SU-DHL-6 (cell line): ENCODE measurements at regions not wholly inside any gene's neighbourhood (a gene's known extent, or its start where the extent isn't known, plus 50 kb on each side); places are given as distances from the start of the nearest gene placed in this dataset.

ENCODE experiments used
- H2AFZ ChIP-seq: fragments of 200-600 bp; sonication (generic); 2 replicates; pipeline ENCODE4 v1.6.1; 2014; ENCODE audit warnings: low read depth, mild to moderate bottlenecking, moderate library complexity, mixed read lengths, antibody characterized with exemption, low read length; ENCODE audit not compliant: severe bottlenecking
- H3F3A ChIP-seq: fragments of 200-600 bp; shearing (Covaris generic); 2 replicates; pipeline ENCODE4 v1.6.0; 2016; ENCODE audit warnings: antibody characterized with exemption, mild to moderate bottlenecking; ENCODE audit not compliant: insufficient read depth
- H3K27ac ChIP-seq: fragments of 200-600 bp; sonication (generic); 2 replicates; pipeline ENCODE4 v1.5.1; 2016; ENCODE audit warnings: low read depth, mild to moderate bottlenecking, low read length, moderate library complexity, mixed read lengths
- H3K27me3 ChIP-seq: fragments of 200-600 bp; sonication (generic), shearing (Covaris generic); 2 replicates; pipeline ENCODE4 v1.6.0; 2014; ENCODE audit warnings: mild to moderate bottlenecking, low read length
- H3K36me3 ChIP-seq: fragments of 200-600 bp; sonication (generic); 2 replicates; pipeline ENCODE4 v1.6.1; 2014; ENCODE audit warnings: mild to moderate bottlenecking, low read length, mixed read lengths
- H3K4me2 ChIP-seq: fragments of 300-600, 200-600 bp; shearing (Covaris generic), sonication (generic); 2 replicates; pipeline ENCODE4 v1.6.0; 2014; ENCODE audit warnings: low read length, low read depth, mild to moderate bottlenecking; ENCODE audit not compliant: poor library complexity, severe bottlenecking
- H3K4me3 ChIP-seq: fragments of 200-600 bp; sonication (generic); 2 replicates; pipeline ENCODE4 v1.5.1; 2014; ENCODE audit warnings: antibody characterized with exemption, low read length, mild to moderate bottlenecking, mixed read lengths; ENCODE audit not compliant: insufficient read depth, poor library complexity, severe bottlenecking
- H3K79me2 ChIP-seq: fragments of 200-600 bp; sonication (generic); 2 replicates; pipeline ENCODE4 v1.6.1; 2014; ENCODE audit warnings: mild to moderate bottlenecking, low read length, moderate library complexity; ENCODE audit not compliant: insufficient read depth
- H3K9ac ChIP-seq: fragments of 200-600 bp; sonication (generic); 2 replicates; pipeline ENCODE4 v1.7.0; 2014; ENCODE audit warnings: mild to moderate bottlenecking, low read length
- H3K9me2 ChIP-seq: fragments of 200-600 bp; sonication (generic); replicated peaks from 2 replicates; pipeline ENCODE4 v1.6.1; 2014; ENCODE audit warnings: low read length; ENCODE audit not compliant: insufficient read depth
- H3K9me3 ChIP-seq: fragments of 200-600 bp; sonication (generic); 2 replicates; pipeline ENCODE4 v1.6.1; 2014; ENCODE audit warnings: low read length, mixed read lengths; ENCODE audit not compliant: insufficient read depth
- H4K20me1 ChIP-seq: fragments of 200-600 bp; sonication (generic); 2 replicates; pipeline ENCODE4 v1.6.1; 2014; ENCODE audit warnings: low read depth, mild to moderate bottlenecking, antibody characterized with exemption, low read length, moderate library complexity, mixed read lengths
- CTCF ChIP-seq: fragments of 200-600 bp; sonication (generic); IDR thresholded peaks from one replicate; pipeline ENCODE4 v1.5.1; 2017; ENCODE audit warnings: antibody characterized with exemption, mild to moderate bottlenecking, low read length, moderate library complexity; ENCODE audit not compliant: insufficient read depth, poor library complexity, severe bottlenecking
- EZH2phosphoT487 ChIP-seq: fragments of 200-600 bp; sonication (generic), shearing (Covaris generic); conservative IDR thresholded peaks from 2 replicates; pipeline ENCODE4 v1.6.1; 2018; ENCODE audit warnings: mild to moderate bottlenecking, antibody characterized with exemption, low read length, moderate library complexity, mixed read lengths

GRCh38 chr2:145691659-145692058 is 1171.7 kb upstream of the ZEB2 start:
- H3K9me2 ChIP-seq = no peaks in the 10 kb centered on the region
- H3K36me3 ChIP-seq = no peaks in the 10 kb centered on the region
- H4K20me1 ChIP-seq = no peaks in the 10 kb centered on the region
- no peak overlapping the region for H3K27ac ChIP-seq
- no peaks in the 10 kb centered on the region for H3K9me3 ChIP-seq
- H3K79me2 ChIP-seq = no peaks in the 10 kb centered on the region
- no peak overlapping the region for H2AFZ ChIP-seq
- TF ChIP-seq CTCF (no peak), EZH2phosphoT487 (no peak)
- H3K9ac ChIP-seq = no peak overlapping the region
- no peaks in the 10 kb centered on the region for H3K27me3 ChIP-seq
- no peak overlapping the region for H3K4me2 ChIP-seq
- no peak overlapping the region for H3K4me3 ChIP-seq
- no peaks in the 10 kb centered on the region for H3F3A ChIP-seq

GRCh38 chr2:145690183-145690778 is 1170.4 kb upstream of the ZEB2 start:
- no peak for TF ChIP-seq CTCF
- no peak for TF ChIP-seq EZH2phosphoT487
- Histone ChIP-seq H3K9me2 (no peaks in the 10 kb centered on the region), H3K9ac (no peak overlapping the region), H3K79me2 (no peaks in the 10 kb centered on the region), H2AFZ (no peak overlapping the region), H4K20me1 (no peaks in the 10 kb centered on the region), H3K4me2 (no peak overlapping the region), H3K27ac (no peak overlapping the region), H3K27me3 (no peaks in the 10 kb centered on the region), H3F3A (no peaks in the 10 kb centered on the region), H3K9me3 (no peaks in the 10 kb centered on the region), H3K4me3 (no peak overlapping the region), H3K36me3 (no peaks in the 10 kb centered on the region)

DNA sequence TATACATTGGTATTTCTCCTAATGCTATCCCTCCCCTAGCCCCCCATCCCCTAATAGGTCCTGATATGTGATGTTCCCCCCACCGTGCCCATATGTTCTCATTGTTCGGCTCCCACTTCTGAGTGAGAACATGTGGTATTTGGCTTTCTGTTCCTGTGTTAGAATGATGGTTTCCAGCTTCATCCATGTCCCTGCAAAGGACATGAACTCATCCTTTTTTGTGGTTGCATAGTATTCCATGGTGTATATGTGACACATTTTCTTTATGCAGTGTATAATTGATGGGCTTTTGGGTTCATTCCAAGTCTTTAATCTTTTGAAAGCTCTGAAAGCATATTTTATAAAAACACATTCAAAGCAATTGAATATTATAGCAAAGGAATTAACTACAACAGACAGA is 1169.4 kb upstream of the ZEB2 start:
- Histone ChIP-seq H3K4me2 (no peak overlapping the region), H2AFZ (no peak overlapping the region), H3K9me2 (no peaks in the 10 kb centered on the region), H3K9me3 (no peaks in the 10 kb centered on the region), H3K4me3 (no peak overlapping the region), H3F3A (no peaks in the 10 kb centered on the region), H3K27me3 (no peaks in the 10 kb centered on the region), H3K27ac (no peak overlapping the region), H4K20me1 (no peaks in the 10 kb centered on the region), H3K9ac (no peak overlapping the region), H3K36me3 (no peaks in the 10 kb centered on the region), H3K79me2 (no peaks in the 10 kb centered on the region)
- TF ChIP-seq CTCF = no peak
- TF ChIP-seq EZH2phosphoT487 = no peak
